H9 (cell line): ENCODE measurements at regions not wholly inside any gene's neighbourhood (a gene's known extent, or its start where the extent isn't known, plus 50 kb on each side); places are given as distances from the start of the nearest gene placed in this dataset.

Source experiments
- DNase-seq: peaks from one replicate; pipeline ENCODE4 v3.0.0-alpha.2; 2017
- H2AFZ ChIP-seq: one replicate; pipeline ENCODE4 v1.6.1; 2013; ENCODE audit warnings: mild to moderate bottlenecking, low read length, control low read depth, moderate library complexity
- H2AK5ac ChIP-seq: 2 replicates; pipeline ENCODE4 v1.6.1; 2013; ENCODE audit warnings: low read length, control low read depth, mixed read lengths; ENCODE audit not compliant: insufficient read length
- H2BK120ac ChIP-seq: one replicate; pipeline ENCODE4 v1.6.1; 2013; ENCODE audit warnings: low read depth, mild to moderate bottlenecking, low read length, control low read depth, inconsistent platforms; ENCODE audit not compliant: poor library complexity, severe bottlenecking
- H2BK12ac ChIP-seq: 2 replicates; pipeline ENCODE4 v1.6.1; 2013; ENCODE audit warnings: low read length, control low read depth, mixed read lengths, low read depth; ENCODE audit not compliant: insufficient read length
- H2BK15ac ChIP-seq: 2 replicates; pipeline ENCODE4 v1.6.1; 2013; ENCODE audit warnings: low read depth, low read length, control low read depth
- H2BK20ac ChIP-seq: one replicate; pipeline ENCODE4 v1.6.1; 2013; ENCODE audit warnings: low read depth, mild to moderate bottlenecking, low read length, control low read depth, inconsistent platforms; ENCODE audit not compliant: poor library complexity, severe bottlenecking
- H2BK5ac ChIP-seq: 2 replicates; pipeline ENCODE4 v1.6.1; 2013; ENCODE audit warnings: low read length, control low read depth, mixed read lengths; ENCODE audit not compliant: insufficient read length
- H3K14ac ChIP-seq: 2 replicates; pipeline ENCODE4 v1.6.1; 2013; ENCODE audit warnings: low read length, control low read depth; ENCODE audit not compliant: insufficient read depth
- H3K18ac ChIP-seq: 2 replicates; pipeline ENCODE4 v1.6.1; 2013; ENCODE audit warnings: low read depth, mild to moderate bottlenecking, mixed read lengths, low read length, control low read depth; ENCODE audit not compliant: insufficient read length
- H3K23ac ChIP-seq: 2 replicates; pipeline ENCODE4 v1.6.1; 2013; ENCODE audit warnings: low read length, control low read depth, mixed read lengths, low read depth; ENCODE audit not compliant: insufficient read length
- H3K23me2 ChIP-seq: 2 replicates; pipeline ENCODE4 v1.6.1; 2013; ENCODE audit warnings: low read depth, mild to moderate bottlenecking, mixed read lengths, low read length, control low read depth; ENCODE audit not compliant: insufficient read length, poor library complexity, severe bottlenecking
- H3K27ac ChIP-seq: 2 replicates; pipeline ENCODE4 v1.5.1; 2013; ENCODE audit warnings: low read length, control low read depth, mixed read lengths, low read depth; ENCODE audit not compliant: insufficient read length
- H3K27me3 ChIP-seq: 2 replicates; pipeline ENCODE4 v1.6.1; 2013; ENCODE audit warnings: low read length, control low read depth, inconsistent platforms; ENCODE audit not compliant: insufficient read depth
- H3K4ac ChIP-seq: 2 replicates; pipeline ENCODE4 v1.6.1; 2013; ENCODE audit warnings: low read depth, mild to moderate bottlenecking, control low read depth, inconsistent platforms, low read length, moderate library complexity
- H3K4me1 ChIP-seq: 2 replicates; pipeline ENCODE4 v1.6.1; 2013; ENCODE audit warnings: low read length, control low read depth, inconsistent platforms; ENCODE audit not compliant: insufficient read depth
- H3K4me2 ChIP-seq: 2 replicates; pipeline ENCODE4 v1.6.1; 2013; ENCODE audit warnings: low read length, control low read depth, mixed read lengths; ENCODE audit not compliant: insufficient read length, insufficient read depth
- H3K56ac ChIP-seq: 2 replicates; pipeline ENCODE4 v1.6.1; 2013; ENCODE audit warnings: low read depth, mild to moderate bottlenecking, mixed read lengths, low read length, control low read depth; ENCODE audit not compliant: insufficient read length
- H3K79me1 ChIP-seq: 2 replicates; pipeline ENCODE4 v1.6.1; 2013; ENCODE audit warnings: low read depth, mild to moderate bottlenecking, moderate library complexity, low read length, control low read depth, inconsistent platforms; ENCODE audit not compliant: insufficient read depth, poor library complexity, severe bottlenecking
- H3K79me2 ChIP-seq: 2 replicates; pipeline ENCODE4 v1.6.1; 2013; ENCODE audit warnings: low read length, control low read depth, inconsistent platforms; ENCODE audit not compliant: insufficient read depth
- H3K9ac ChIP-seq: 2 replicates; pipeline ENCODE4 v1.6.1; 2013; ENCODE audit warnings: low read length, control low read depth, mixed read lengths; ENCODE audit not compliant: insufficient read length; ENCODE audit errors: extremely low read depth
- H3K9me3 ChIP-seq: one replicate; pipeline ENCODE4 v1.6.1; 2013; ENCODE audit warnings: low read depth, low read length, inconsistent platforms; ENCODE audit not compliant: control insufficient read depth
- H3T11ph ChIP-seq: one replicate; pipeline ENCODE4 v1.6.1; 2013; ENCODE audit warnings: mild to moderate bottlenecking, low read length, control low read depth, inconsistent platforms
- H4K20me1 ChIP-seq: one replicate; pipeline ENCODE4 v1.6.1; 2013; ENCODE audit not compliant: control insufficient read depth, insufficient read length, insufficient read depth
- H4K5ac ChIP-seq: 2 replicates; pipeline ENCODE4 v1.6.1; 2013; ENCODE audit warnings: low read depth, mild to moderate bottlenecking, mixed read lengths, low read length, control low read depth; ENCODE audit not compliant: insufficient read length
- H4K8ac ChIP-seq: replicated peaks from 2 replicates; pipeline ENCODE4 v1.6.1; 2013; ENCODE audit warnings: low read length, control low read depth, mixed read lengths, low read depth; ENCODE audit not compliant: insufficient read length
- H4K91ac ChIP-seq: 2 replicates; pipeline ENCODE4 v1.6.1; 2013; ENCODE audit warnings: low read depth, mild to moderate bottlenecking, moderate library complexity, mixed read lengths, low read length, control low read depth; ENCODE audit not compliant: insufficient read length
- H3K27ac Mint-ChIP-seq, 3 experiments: 2 replicates in 2 of 3; 3 replicates in 1 of 3; pipeline ENCODE4 v1.8.0; 2020 to 2021; ENCODE audit warnings: mixed read lengths in 3 of 3, mild to moderate bottlenecking in 1 of 3, moderate library complexity in 1 of 3
- H3K27me3 Mint-ChIP-seq: 2 replicates; pipeline ENCODE4 v1.8.0; 2021; ENCODE audit warnings: low read depth, mild to moderate bottlenecking, moderate library complexity, mixed read lengths
- H3K36me3 Mint-ChIP-seq, 3 experiments: 2 replicates in 2 of 3; 3 replicates in 1 of 3; pipeline ENCODE4 v1.8.0; 2020 to 2021; ENCODE audit warnings: low read depth in 3 of 3, mixed read lengths in 3 of 3; ENCODE audit not compliant: insufficient read depth in 1 of 3
- H3K4me1 Mint-ChIP-seq, 2 experiments: 2 replicates each; pipeline ENCODE4 v1.8.0; 2020; ENCODE audit warnings: mixed read lengths in 2 of 2
- H3K4me3 Mint-ChIP-seq, 2 experiments: 2 replicates in 1 of 2; 3 replicates in 1 of 2; pipeline ENCODE4 v1.8.0; 2020 to 2021; ENCODE audit warnings: mild to moderate bottlenecking in 2 of 2, mixed read lengths in 2 of 2, moderate library complexity in 1 of 2
- H3K9me3 Mint-ChIP-seq, 2 experiments: 2 replicates in 1 of 2; 3 replicates in 1 of 2; pipeline ENCODE4 v1.8.0; 2020; ENCODE audit warnings: mild to moderate bottlenecking in 2 of 2, mixed read lengths in 2 of 2, moderate library complexity in 1 of 2
- CTCF ChIP-seq: fragments of 200-600 bp; sonication (generic); conservative IDR thresholded peaks from 3 replicates; pipeline ENCODE4 v1.8.0; 2021; ENCODE audit warnings: antibody characterized with exemption, mild to moderate bottlenecking
- WGBS: extraction: QIAGEN DNeasy Blood & Tissue Kit; methylation state at CpG from one replicate; pipeline ENCODE4 v1.1.7; 2013; ENCODE audit warnings: missing lambda C conversion rate, low lambda C conversion rate, mixed read lengths; ENCODE audit not compliant: insufficient read length; ENCODE audit errors: extremely low coverage; 5-methylcytosine and 5-hydroxymethylcytosine counted together

GRCh38 chr10:113415246-113415645 is 137.6 kb upstream of the HABP2 start:
- no peak for DNase-seq
- Histone ChIP-seq H3K9me3 (no peaks in the 10 kb centered on the region), H3K18ac (no peak overlapping the region), H3K14ac (no peak overlapping the region), H3K9ac (no peak overlapping the region), H2BK15ac (no peak overlapping the region), H3K79me2 (no peaks in the 10 kb centered on the region), H2BK120ac (no peak overlapping the region), H3K27ac (no peak overlapping the region), H2BK20ac (no peak overlapping the region), H4K5ac (no peak overlapping the region), H3K23ac (no peak overlapping the region), H2BK5ac (no peak overlapping the region), H3K56ac (no peak overlapping the region), H2AK5ac (no peak overlapping the region), H4K8ac (no peak overlapping the region), H2AFZ (no peak overlapping the region), H2BK12ac (no peak overlapping the region), H3K4me2 (no peak overlapping the region), H3K27me3 (no peaks in the 10 kb centered on the region), H3K79me1 (no peaks in the 10 kb centered on the region), H3K23me2 (no peaks in the 10 kb centered on the region), H3K4me1 (peaks cover 9% of the 10 kb centered on the region), H3T11ph (no peak overlapping the region), H4K91ac (no peak overlapping the region), H3K4ac (no peak overlapping the region), H4K20me1 (no peaks in the 10 kb centered on the region)
- no peak for TF ChIP-seq CTCF
- WGBS, result no CpG with 5 or more reads among the region's 3 CpGs
- peaks cover 11 to 12% of the 10 kb centered on the region in 2 experiments for H3K9me3 Mint-ChIP-seq
- no peak overlapping the region for H3K4me3 Mint-ChIP-seq
- H3K27ac Mint-ChIP-seq, result no peak overlapping the region
- peaks cover 13 to 15% of the 10 kb centered on the region in 2 experiments for H3K4me1 Mint-ChIP-seq
- peaks cover 0 to 3% (median 0%) of the 10 kb centered on the region in 3 experiments; a peak in 1 of 7 replicates for H3K36me3 Mint-ChIP-seq
- peaks cover 38% of the 10 kb centered on the region for H3K27me3 Mint-ChIP-seq
